ENCODE measurements at regions not wholly inside any gene's neighbourhood (a gene's known extent, or its start where the extent isn't known, plus 50 kb on each side); places are given as distances from the start of the nearest gene placed in this dataset.
"Not testable (repeated sequence)": the region's sequence is repeated elsewhere in the genome, so short reads cannot be mapped to it uniquely, and the experiment has no call there.

- peaks cover 10% of the 10 kb centered on the region; the same call in 1 of the 2 replicates for H3K23me2 ChIP-seq (ENCODE audit: low read depth, low read length)
- DNase-seq (ENCODE audit: low read depth in 1 of 2, low spot score in 2 of 2); H3K4me3 ChIP-seq (ENCODE audit: extremely low read depth in 1 of 4, insufficient read depth in 2 of 4, low read depth in 3 of 4, low read length in 4 of 4); H3K36me3 ChIP-seq (ENCODE audit: control insufficient read depth in 2 of 4, insufficient read depth in 4 of 4, low read length in 3 of 4); H2AFZ ChIP-seq (ENCODE audit: low read length); H3K9ac ChIP-seq (replicated peaks in 1 of 4; ENCODE audit: extremely low read depth in 1 of 4, low read depth in 3 of 4, low read length in 3 of 4); H3K79me1 ChIP-seq (ENCODE audit: low read depth, low read length); H3K56ac ChIP-seq (replicated peaks; ENCODE audit: insufficient read length, low read depth, low read length); H3K27ac ChIP-seq (ENCODE audit: low read depth, low read length); H3K4ac ChIP-seq (replicated peaks; ENCODE audit: insufficient read length, low read depth, low read length); H2BK15ac ChIP-seq (ENCODE audit: low read length); H3K27me3 ChIP-seq (replicated peaks in 1 of 4; ENCODE audit: control insufficient read depth in 3 of 4, extremely low read depth in 1 of 4, insufficient read depth in 3 of 4, low read length in 3 of 4); H3K4me2 ChIP-seq (ENCODE audit: insufficient read depth in 1 of 2, low read depth in 2 of 2, low read length in 2 of 2); H4K91ac ChIP-seq (replicated peaks; ENCODE audit: insufficient read length, low read length); H3K14ac ChIP-seq (ENCODE audit: insufficient read length); H2BK120ac ChIP-seq (replicated peaks; ENCODE audit: low read depth, low read length); H2BK5ac ChIP-seq (ENCODE audit: low read depth, low read length); H2BK20ac ChIP-seq (ENCODE audit: low read length); H3K18ac ChIP-seq (ENCODE audit: extremely low read depth, low read length); FAIRE-seq; H2BK12ac ChIP-seq (ENCODE audit: low read depth, low read length); H4K8ac ChIP-seq (ENCODE audit: extremely low read depth, insufficient read depth, low read length); H3K4me1 ChIP-seq (replicated peaks in 1 of 4; ENCODE audit: control insufficient read depth in 3 of 4, insufficient read depth in 4 of 4, low read length in 3 of 4); H4K20me1 ChIP-seq (replicated peaks in 1 of 2; ENCODE audit: control insufficient read depth in 1 of 2, insufficient read depth in 2 of 2, low read length in 2 of 2); H3K79me2 ChIP-seq (ENCODE audit: control insufficient read depth in 1 of 2, insufficient read depth in 2 of 2, low read length in 2 of 2); H3K9me3 ChIP-seq (ENCODE audit: insufficient read depth in 2 of 2, low read depth in 1 of 2, low read length in 1 of 2); H2AK5ac ChIP-seq (ENCODE audit: low read depth, low read length); H3K23ac ChIP-seq (ENCODE audit: insufficient read length); CTCF ChIA-PET (ENCODE audit: partially characterized antibody); H4K5ac ChIP-seq (ENCODE audit: insufficient read length, low read depth, low read length): not testable (repeated sequence)
- POLR2A ChIA-PET (ENCODE audit: partially characterized antibody), result interaction anchor here (0.7 kb wide), 1 partner anchor 255 kb away, joined by 3 read pairs; no protein-coding TSS in a partner anchor
- 88% methylated on average over 5 of the region's 5 CpGs; no CpG with 5 or more reads in 1 of the 2 experiments for WGBS, 2 experiments (ENCODE audit: extremely low coverage in 1 of 2, insufficient coverage in 1 of 2, insufficient read length in 1 of 2, insufficient replicate concordance in 2 of 2, low coverage in 1 of 2, low lambda C conversion rate in 2 of 2, missing lambda C conversion rate in 1 of 2)
Measured at GRCh38 chr19:30114095-30114494, 172.1 kb downstream of the URI1 start.

Data from H1 (cell line).